HCT116 (cell line): ENCODE measurements at regions not wholly inside any gene's neighbourhood (a gene's known extent, or its start where the extent isn't known, plus 50 kb on each side); places are given as distances from the start of the nearest gene placed in this dataset.

Experiments
- ATAC-seq: fragments of 200-7000 bp; cut with Tn5 transposase; 2 replicates; pipeline ENCODE4 v1.9.1; 2020; ENCODE audit warnings: mild to moderate bottlenecking, moderate library complexity
- BruUV-seq: library from RNA; stranded (reverse); fragments of 400-500 nt; replicated peaks from 2 replicates; lab custom pipeline; 2021; lab: Mats Ljungman, UMichigan
- CTCF ChIA-PET: fragments of 300-600 bp; sonication (Branson Sonifier 250); formaldehyde crosslinking; loops from one replicate; lab custom pipeline; 2021; ENCODE audit warnings: antibody characterized with exemption; lab: Charles Lee
- POLR2A ChIA-PET: fragments of 300-600, 350-600 bp; sonication (Branson Sonifier 250); formaldehyde crosslinking; loops from one replicate; lab custom pipeline; 2021; ENCODE audit warnings: antibody characterized with exemption; lab: Charles Lee
- RAD21 ChIA-PET, 2 experiments: fragments of 300-600 bp; sonication (Branson Sonifier 250); formaldehyde crosslinking; loops; one replicate each; lab custom pipeline; 2023; ENCODE audit warnings: low total read pairs in 2 of 2; ENCODE audit not compliant: uncharacterized antibody in 2 of 2, unreplicated experiment in 2 of 2, low non-redundant PET in 1 of 2; lab: Charles Lee
- DNase-seq: peaks from one replicate; pipeline ENCODE4 v3.0.0-alpha.2; 2010; ENCODE audit warnings: low read depth, low spot score
- H2AFZ ChIP-seq: fragments of 200-600 bp; shearing (Covaris generic), sonication (generic); 2 replicates; pipeline ENCODE4 v1.6.1; 2017; ENCODE audit warnings: low read depth, mixed run types, mixed read lengths, antibody characterized with exemption, low read length; ENCODE audit not compliant: poor library complexity, severe bottlenecking
- H3K27ac ChIP-seq: 2 replicates; pipeline ENCODE4 v1.5.1; 2012; ENCODE audit warnings: low read depth, low read length
- H3K27me3 ChIP-seq: fragments of 200-600 bp; sonication (generic); 2 replicates; pipeline ENCODE4 v1.6.1; 2016; ENCODE audit warnings: mixed run types, low read length, mixed read lengths; ENCODE audit not compliant: insufficient read depth
- H3K36me3 ChIP-seq, 2 experiments: fragments of 200-500 bp in 1 of 2; fragments of 200-600 bp in 1 of 2; sonication (Bioruptor generic) in 1 of 2; sonication (generic) in 1 of 2; 2 replicates each; pipeline versions ENCODE4 v1.5.1 to v1.6.1; 2014 to 2016; ENCODE audit warnings: low read length in 2 of 2, inconsistent platforms in 1 of 2, mixed read lengths in 1 of 2, mixed run types in 1 of 2; ENCODE audit not compliant: insufficient read depth in 2 of 2, control insufficient read depth in 1 of 2
- H3K4me1 ChIP-seq, 2 experiments: fragments of 200-600 bp in 1 of 2; sonication (generic) in 1 of 2; 2 replicates each; pipeline versions ENCODE4 v1.5.1 to v1.6.1; 2012 to 2017; ENCODE audit warnings: low read length in 2 of 2, inconsistent platforms in 1 of 2, mild to moderate bottlenecking in 1 of 2, mixed read lengths in 1 of 2, mixed run types in 1 of 2, moderate library complexity in 1 of 2; ENCODE audit not compliant: insufficient read depth in 2 of 2, control insufficient read depth in 1 of 2
- H3K4me2 ChIP-seq: fragments of 200-600 bp; sonication (generic); 2 replicates; pipeline ENCODE4 v1.6.1; 2017; ENCODE audit warnings: mixed run types, low read length, mixed read lengths
- H3K4me3 ChIP-seq, 2 experiments: fragments of 200-600 bp in 1 of 2; sonication (generic) in 1 of 2; replicated peaks in 1 of 2; 2 replicates each; pipeline ENCODE4 v1.5.1; 2011 to 2016; ENCODE audit warnings: low read length in 2 of 2, control low read depth in 1 of 2, low read depth in 1 of 2, mild to moderate bottlenecking in 1 of 2, mixed read lengths in 1 of 2, mixed run types in 1 of 2
- H3K79me2 ChIP-seq: fragments of 200-600 bp; sonication (generic); 2 replicates; pipeline ENCODE4 v1.6.1; 2017; ENCODE audit warnings: mild to moderate bottlenecking, mixed run types, low read length, moderate library complexity, mixed read lengths; ENCODE audit not compliant: insufficient read depth
- H3K9ac ChIP-seq: fragments of 200-600 bp; sonication (generic); 2 replicates; pipeline ENCODE4 v1.6.1; 2016; ENCODE audit warnings: low read length, mixed read lengths
- H3K9me2 ChIP-seq: fragments of 200-600 bp; sonication (generic), shearing (Covaris generic); 2 replicates; pipeline ENCODE4 v1.6.1; 2017; ENCODE audit warnings: mixed run types, mild to moderate bottlenecking, moderate library complexity; ENCODE audit not compliant: insufficient read depth
- H3K9me3 ChIP-seq, 2 experiments: fragments of 200-500 bp in 1 of 2; fragments of 200-600 bp in 1 of 2; sonication (Bioruptor generic) in 1 of 2; sonication (generic) in 1 of 2; 2 replicates each; pipeline ENCODE4 v1.6.1; 2014 to 2017; ENCODE audit warnings: low read length in 2 of 2, mixed read lengths in 2 of 2, inconsistent platforms in 1 of 2, low read depth in 1 of 2, mild to moderate bottlenecking in 1 of 2, mixed run types in 1 of 2, moderate library complexity in 1 of 2; ENCODE audit not compliant: control insufficient read depth in 1 of 2, insufficient read depth in 1 of 2
- H4K20me1 ChIP-seq: fragments of 200-600 bp; sonication (generic), shearing (Covaris generic); 2 replicates; pipeline ENCODE4 v1.6.1; 2017; ENCODE audit warnings: mixed run types, mild to moderate bottlenecking, moderate library complexity; ENCODE audit not compliant: insufficient read depth
- CBX3 ChIP-seq: IDR thresholded peaks from 2 replicates; pipeline ENCODE4 v1.6.1; 2012; ENCODE audit warnings: low read depth
- CEBPB ChIP-seq: IDR thresholded peaks from 2 replicates; pipeline ENCODE4 v1.6.1; 2012; ENCODE audit warnings: low read depth
- EGR1 ChIP-seq: IDR thresholded peaks from 2 replicates; pipeline ENCODE4 v1.6.1; 2012; ENCODE audit warnings: low read depth
- ELF1 ChIP-seq: IDR thresholded peaks from 2 replicates; pipeline ENCODE4 v1.6.1; 2012; ENCODE audit warnings: low read depth, borderline replicate concordance
- EZH2phosphoT487 ChIP-seq: fragments of 200-600 bp; IDR thresholded peaks from 2 replicates; pipeline ENCODE4 v1.6.1; 2018; ENCODE audit warnings: antibody characterized with exemption, borderline replicate concordance
- FOSL1 ChIP-seq: IDR thresholded peaks from 2 replicates; pipeline ENCODE4 v1.6.1; 2012; ENCODE audit warnings: low read depth
- JUND ChIP-seq: IDR thresholded peaks from 2 replicates; pipeline ENCODE4 v1.6.1; 2012
- MAX ChIP-seq: IDR thresholded peaks from 2 replicates; pipeline ENCODE4 v1.6.1; 2012
- POLR2A ChIP-seq: IDR thresholded peaks from 2 replicates; pipeline ENCODE4 v1.7.0; 2011; ENCODE audit warnings: borderline replicate concordance; ENCODE audit not compliant: insufficient read depth, insufficient read length; ENCODE audit errors: extremely low read depth
- POLR2AphosphoS5 ChIP-seq: IDR thresholded peaks from 2 replicates; pipeline ENCODE4 v1.6.1; 2011; ENCODE audit warnings: mild to moderate bottlenecking, low read depth, low read length, moderate library complexity
- TCF7L2 ChIP-seq: IDR thresholded peaks from 2 replicates; pipeline ENCODE4 v1.7.0; 2011; ENCODE audit warnings: borderline replicate concordance, inconsistent platforms; ENCODE audit not compliant: insufficient read depth, insufficient read length; ENCODE audit errors: extremely low read depth
- YY1 ChIP-seq: IDR thresholded peaks from 2 replicates; pipeline ENCODE4 v1.6.1; 2011; ENCODE audit warnings: low read length, low read depth, moderate library complexity, mild to moderate bottlenecking; ENCODE audit not compliant: insufficient replicate concordance; ENCODE audit errors: extremely low read depth
- ZBTB33 ChIP-seq: IDR thresholded peaks from 2 replicates; pipeline ENCODE4 v1.6.1; 2011; ENCODE audit warnings: mild to moderate bottlenecking, low read length, moderate library complexity; ENCODE audit not compliant: insufficient replicate concordance; ENCODE audit errors: extremely low read depth
- ZFX ChIP-seq: fragments of 450-650 bp; IDR thresholded peaks from 2 replicates; pipeline ENCODE4 v1.6.1; 2017
- ZNF274 ChIP-seq: fragments of 200-500 bp; sonication (Bioruptor generic); IDR thresholded peaks from 2 replicates; pipeline ENCODE4 v1.6.1; 2014; ENCODE audit warnings: mild to moderate bottlenecking, low read depth, low read length, inconsistent platforms
- intact Hi-C: fragments of 100-400 bp; cut with micrococcal nuclease; formaldehyde crosslinking; loops from 2 replicates; pipeline ENCODE4 v1.10.0; 2022
- TF ChIP-seq, protein P1 (sequence below): IDR thresholded peaks from 2 replicates; pipeline ENCODE4 v1.6.1; 2012; ENCODE audit warnings: low read depth
- TF ChIP-seq, protein P2 (sequence below), 3 experiments: fragments of 200-600 bp in 1 of 3; sonication (generic) in 1 of 3; IDR thresholded peaks in 2 of 3; conservative IDR thresholded peaks in 1 of 3; 2 replicates each; pipeline ENCODE4 v1.5.1; 2012 to 2017; ENCODE audit warnings: low read depth in 2 of 3, low read length in 2 of 3, antibody characterized with exemption in 1 of 3, borderline replicate concordance in 1 of 3, control low read depth in 1 of 3, mild to moderate bottlenecking in 1 of 3, mixed read lengths in 1 of 3, mixed run types in 1 of 3, moderate library complexity in 1 of 3; ENCODE audit not compliant: insufficient read depth in 1 of 3

- TF ChIP-seq POLR2AphosphoS5: no peak
- TF ChIP-seq EZH2phosphoT487: no peak
- TF ChIP-seq, all 23 proteins: peak for 0
These were observed 1088.5 kb upstream of the TMEM132C start (continued) for GRCh38 chr12:127178463-127178862.

DNA sequence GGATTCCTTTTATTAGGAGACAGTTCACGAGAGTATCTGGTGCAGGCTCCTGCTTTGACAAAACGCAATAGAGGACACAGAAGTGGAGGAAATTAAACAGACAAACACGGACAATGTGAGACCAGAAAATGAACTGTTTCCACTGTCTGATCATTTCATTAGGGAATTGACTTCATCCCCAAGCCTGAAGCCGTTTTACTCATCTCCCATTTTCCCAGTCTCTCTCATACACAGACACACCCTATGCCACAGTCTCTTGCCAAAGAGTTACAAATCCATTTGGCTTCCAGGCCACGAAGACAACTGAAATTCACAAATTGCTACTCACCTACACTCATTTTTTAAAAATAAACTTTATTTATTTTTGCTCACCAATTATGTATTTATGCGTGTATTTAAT, 1087.8 kb upstream of the TMEM132C start:
- Histone ChIP-seq H3K4me1 (no peaks in the 10 kb centered on the region), H3K4me3 (no peak overlapping the region), H3K79me2 (no peaks in the 10 kb centered on the region), H3K27me3 (no peaks in the 10 kb centered on the region), H3K9me3 (peaks cover 8 to 15% of the 10 kb centered on the region in 2 experiments; a peak in 3 of 4 replicates), H3K27ac (no peak overlapping the region), H4K20me1 (no peaks in the 10 kb centered on the region), H2AFZ (no peak overlapping the region), H3K4me2 (no peak overlapping the region), H3K9ac (no peak overlapping the region), H3K9me2 (no peaks in the 10 kb centered on the region), H3K36me3 (no peaks in the 10 kb centered on the region)
- ATAC-seq (no peak), DNase-seq (no peak)
- ChIA-PET POLR2A (no interaction called here), RAD21 (no interaction called here), CTCF (no interaction called here)
- TF ChIP-seq TCF7L2: no peak
- no peak for TF ChIP-seq CEBPB
- no peak for TF ChIP-seq MAX
- TF ChIP-seq EZH2phosphoT487: no peak
- TF ChIP-seq JUND: no peak
- TF ChIP-seq CBX3: no peak
- no peak for TF ChIP-seq ELF1
- no peak for TF ChIP-seq POLR2A
- TF ChIP-seq, protein P1, sequence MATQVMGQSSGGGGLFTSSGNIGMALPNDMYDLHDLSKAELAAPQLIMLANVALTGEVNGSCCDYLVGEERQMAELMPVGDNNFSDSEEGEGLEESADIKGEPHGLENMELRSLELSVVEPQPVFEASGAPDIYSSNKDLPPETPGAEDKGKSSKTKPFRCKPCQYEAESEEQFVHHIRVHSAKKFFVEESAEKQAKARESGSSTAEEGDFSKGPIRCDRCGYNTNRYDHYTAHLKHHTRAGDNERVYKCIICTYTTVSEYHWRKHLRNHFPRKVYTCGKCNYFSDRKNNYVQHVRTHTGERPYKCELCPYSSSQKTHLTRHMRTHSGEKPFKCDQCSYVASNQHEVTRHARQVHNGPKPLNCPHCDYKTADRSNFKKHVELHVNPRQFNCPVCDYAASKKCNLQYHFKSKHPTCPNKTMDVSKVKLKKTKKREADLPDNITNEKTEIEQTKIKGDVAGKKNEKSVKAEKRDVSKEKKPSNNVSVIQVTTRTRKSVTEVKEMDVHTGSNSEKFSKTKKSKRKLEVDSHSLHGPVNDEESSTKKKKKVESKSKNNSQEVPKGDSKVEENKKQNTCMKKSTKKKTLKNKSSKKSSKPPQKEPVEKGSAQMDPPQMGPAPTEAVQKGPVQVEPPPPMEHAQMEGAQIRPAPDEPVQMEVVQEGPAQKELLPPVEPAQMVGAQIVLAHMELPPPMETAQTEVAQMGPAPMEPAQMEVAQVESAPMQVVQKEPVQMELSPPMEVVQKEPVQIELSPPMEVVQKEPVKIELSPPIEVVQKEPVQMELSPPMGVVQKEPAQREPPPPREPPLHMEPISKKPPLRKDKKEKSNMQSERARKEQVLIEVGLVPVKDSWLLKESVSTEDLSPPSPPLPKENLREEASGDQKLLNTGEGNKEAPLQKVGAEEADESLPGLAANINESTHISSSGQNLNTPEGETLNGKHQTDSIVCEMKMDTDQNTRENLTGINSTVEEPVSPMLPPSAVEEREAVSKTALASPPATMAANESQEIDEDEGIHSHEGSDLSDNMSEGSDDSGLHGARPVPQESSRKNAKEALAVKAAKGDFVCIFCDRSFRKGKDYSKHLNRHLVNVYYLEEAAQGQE: no peak
- no peak for TF ChIP-seq ZNF274
- TF ChIP-seq, protein P2, sequence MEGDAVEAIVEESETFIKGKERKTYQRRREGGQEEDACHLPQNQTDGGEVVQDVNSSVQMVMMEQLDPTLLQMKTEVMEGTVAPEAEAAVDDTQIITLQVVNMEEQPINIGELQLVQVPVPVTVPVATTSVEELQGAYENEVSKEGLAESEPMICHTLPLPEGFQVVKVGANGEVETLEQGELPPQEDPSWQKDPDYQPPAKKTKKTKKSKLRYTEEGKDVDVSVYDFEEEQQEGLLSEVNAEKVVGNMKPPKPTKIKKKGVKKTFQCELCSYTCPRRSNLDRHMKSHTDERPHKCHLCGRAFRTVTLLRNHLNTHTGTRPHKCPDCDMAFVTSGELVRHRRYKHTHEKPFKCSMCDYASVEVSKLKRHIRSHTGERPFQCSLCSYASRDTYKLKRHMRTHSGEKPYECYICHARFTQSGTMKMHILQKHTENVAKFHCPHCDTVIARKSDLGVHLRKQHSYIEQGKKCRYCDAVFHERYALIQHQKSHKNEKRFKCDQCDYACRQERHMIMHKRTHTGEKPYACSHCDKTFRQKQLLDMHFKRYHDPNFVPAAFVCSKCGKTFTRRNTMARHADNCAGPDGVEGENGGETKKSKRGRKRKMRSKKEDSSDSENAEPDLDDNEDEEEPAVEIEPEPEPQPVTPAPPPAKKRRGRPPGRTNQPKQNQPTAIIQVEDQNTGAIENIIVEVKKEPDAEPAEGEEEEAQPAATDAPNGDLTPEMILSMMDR (IDR thresholded peaks at IDR 0.05 in 2 of 3, conservative IDR thresholded peaks at IDR 0.05 in 1 of 3; ENCODE audit: borderline replicate concordance in 1 of 3, insufficient read depth in 1 of 3, low read depth in 2 of 3, low read length in 2 of 3): no peak
- no peak for TF ChIP-seq ZBTB33
- TF ChIP-seq POLR2AphosphoS5: no peak
- TF ChIP-seq YY1: no peak
- TF ChIP-seq FOSL1: no peak
- no peak for TF ChIP-seq EGR1
- no peak for TF ChIP-seq ZFX
- intact Hi-C loops: no loop called here
- no TSS peak for BruUV-seq
